Stomach (tissue), 4 donors: ENCODE measurements at regions not wholly inside any gene's neighbourhood (a gene's known extent, or its start where the extent isn't known, plus 50 kb on each side); places are given as distances from the start of the nearest gene placed in this dataset.

Source experiments
- CTCF ChIP-seq, 7 experiments: fragments of 450-650 bp in 4 of 7; fragments of 200-600 bp in 3 of 7; sonication (generic) in 3 of 7; IDR thresholded peaks; one replicate each; pipeline ENCODE4 v1.5.1; 2016 to 2019; ENCODE audit warnings: antibody characterized with exemption in 7 of 7, control low read depth in 2 of 7, mild to moderate bottlenecking in 1 of 7
- POLR2A ChIP-seq, 4 donors: fragments of 450-650 bp; IDR thresholded peaks; one replicate each; pipeline ENCODE4 v1.6.1; 2016; ENCODE audit warnings: antibody characterized with exemption in 4 of 4, control low read depth in 2 of 4, mild to moderate bottlenecking in 1 of 4, moderate library complexity in 1 of 4

GRCh38 chr14:66228267-66228970 lies 257.8 kb upstream of the CCDC196 start:
- no peak for TF ChIP-seq CTCF (IDR thresholded peaks at IDR 0.05)
- TF ChIP-seq POLR2A (IDR thresholded peaks at IDR 0.05), result no peak
